Medulla oblongata (tissue), 1 donor: ENCODE measurements at regions not wholly inside any gene's neighbourhood (a gene's known extent, or its start where the extent isn't known, plus 50 kb on each side); places are given as distances from the start of the nearest gene placed in this dataset.

ENCODE experiments used
- DNase-seq: peaks from one replicate; pipeline ENCODE4 v3.0.0-alpha.2; 2015; ENCODE audit errors: extremely low spot score

DNA sequence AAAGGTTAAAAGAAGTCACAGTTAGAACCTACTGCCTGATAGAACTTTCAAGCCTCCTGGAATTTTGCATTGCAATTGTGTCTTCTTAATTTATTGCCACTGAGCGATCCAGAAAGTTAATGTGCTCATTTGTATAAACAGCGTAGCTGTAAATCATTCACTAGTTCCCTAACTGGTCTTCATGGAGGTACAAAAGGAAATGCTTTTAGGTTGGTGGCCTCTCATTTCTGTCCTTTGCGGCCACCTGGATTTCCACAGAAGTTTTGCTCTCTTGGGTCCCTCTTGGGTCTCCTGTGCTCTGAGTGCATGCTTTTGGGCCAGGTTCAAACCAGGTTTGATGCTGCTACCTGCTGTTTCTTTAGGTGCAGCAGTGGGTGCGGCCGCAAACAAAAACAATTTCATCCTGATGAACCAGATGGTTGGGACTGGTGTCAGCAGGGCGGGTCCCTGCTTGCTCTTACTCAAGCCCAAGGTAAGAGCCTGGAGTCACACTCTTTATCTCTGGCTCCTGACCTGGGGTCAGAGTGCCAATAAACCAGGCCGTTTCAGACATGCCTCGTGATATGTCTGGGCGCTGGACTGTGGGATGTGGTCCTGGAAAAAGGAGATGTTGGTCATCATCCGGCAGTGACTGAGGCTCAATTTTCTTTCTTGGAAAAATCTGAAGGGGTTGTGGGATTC is 270.1 kb downstream of the PTTG2 start:
- DNase-seq, result no peak

DNA sequence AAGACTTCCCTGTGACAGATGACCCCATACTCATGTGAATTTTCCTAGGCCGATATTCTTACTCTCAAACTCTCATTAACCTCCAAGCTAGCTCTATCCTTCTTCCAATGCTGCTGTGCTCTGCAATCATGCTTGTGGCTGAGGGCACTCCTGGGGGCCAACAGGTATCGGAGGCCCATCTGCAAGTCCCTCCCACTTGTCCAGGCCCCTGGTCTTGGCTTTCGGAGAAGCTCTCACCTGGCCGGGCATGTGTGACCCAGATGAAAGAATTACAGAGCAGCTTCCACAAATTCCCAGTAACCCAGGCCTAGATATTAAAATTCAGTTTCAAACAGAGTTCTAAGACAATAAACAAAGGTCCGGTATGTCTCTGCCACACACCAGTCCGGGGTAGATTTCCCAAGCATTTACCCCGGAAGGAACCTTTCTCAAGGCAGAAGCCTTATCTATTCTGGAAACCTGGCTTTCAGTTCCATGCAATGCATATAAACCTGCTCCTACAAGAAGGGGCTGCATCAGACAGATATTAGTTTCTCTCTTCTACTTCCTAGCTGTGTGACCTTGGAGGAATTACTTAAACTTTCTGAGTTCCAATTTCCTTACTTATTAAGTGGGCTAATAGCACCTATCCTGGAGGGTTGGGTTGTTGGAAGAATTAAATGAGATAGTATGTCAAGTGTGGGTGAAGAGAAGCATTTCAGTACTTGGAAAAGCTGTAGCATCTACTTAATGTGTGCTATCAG is 270.8 kb downstream of the PTTG2 start:
- DNase-seq, result no peak

DNA sequence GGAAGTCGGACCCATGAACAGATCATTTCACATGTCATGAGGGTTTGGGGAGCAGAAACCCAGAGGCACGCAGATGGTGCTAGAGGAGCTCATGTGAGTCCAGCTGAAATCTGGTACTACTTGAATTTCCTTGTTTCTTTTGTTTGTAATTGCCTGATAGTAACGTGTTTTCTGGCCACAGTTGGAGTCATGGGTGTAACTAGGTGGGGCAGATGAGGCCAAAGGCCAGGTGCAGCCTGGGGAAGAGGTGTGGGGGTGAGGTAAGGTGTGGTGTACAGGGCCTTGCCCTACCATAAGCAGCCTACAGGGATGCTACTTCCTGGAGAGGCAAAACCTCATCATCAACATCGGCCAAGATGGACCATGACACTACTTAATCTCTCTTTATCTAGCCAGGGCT is 271.4 kb downstream of the PTTG2 start:
- no peak for DNase-seq

DNA sequence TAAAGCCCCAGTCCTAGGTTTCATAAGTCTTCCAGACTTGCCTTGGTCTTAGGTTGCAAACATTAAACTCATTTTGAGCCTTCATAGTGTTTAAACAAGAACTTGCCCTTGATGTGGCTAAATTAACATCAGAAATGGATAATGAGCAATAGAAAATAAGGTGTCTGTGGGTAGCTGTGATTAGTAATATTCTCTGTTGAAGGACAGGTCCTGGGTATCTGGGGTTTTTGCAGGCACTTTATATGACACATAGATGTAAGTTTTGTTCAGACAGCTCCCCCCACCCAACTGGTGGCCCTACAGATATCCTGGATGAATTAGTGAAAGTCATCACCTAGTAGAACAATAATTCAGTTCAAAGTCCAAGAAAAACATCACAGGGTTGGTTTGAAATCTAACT is 272.5 kb downstream of the PTTG2 start:
- no peak for DNase-seq

DNA sequence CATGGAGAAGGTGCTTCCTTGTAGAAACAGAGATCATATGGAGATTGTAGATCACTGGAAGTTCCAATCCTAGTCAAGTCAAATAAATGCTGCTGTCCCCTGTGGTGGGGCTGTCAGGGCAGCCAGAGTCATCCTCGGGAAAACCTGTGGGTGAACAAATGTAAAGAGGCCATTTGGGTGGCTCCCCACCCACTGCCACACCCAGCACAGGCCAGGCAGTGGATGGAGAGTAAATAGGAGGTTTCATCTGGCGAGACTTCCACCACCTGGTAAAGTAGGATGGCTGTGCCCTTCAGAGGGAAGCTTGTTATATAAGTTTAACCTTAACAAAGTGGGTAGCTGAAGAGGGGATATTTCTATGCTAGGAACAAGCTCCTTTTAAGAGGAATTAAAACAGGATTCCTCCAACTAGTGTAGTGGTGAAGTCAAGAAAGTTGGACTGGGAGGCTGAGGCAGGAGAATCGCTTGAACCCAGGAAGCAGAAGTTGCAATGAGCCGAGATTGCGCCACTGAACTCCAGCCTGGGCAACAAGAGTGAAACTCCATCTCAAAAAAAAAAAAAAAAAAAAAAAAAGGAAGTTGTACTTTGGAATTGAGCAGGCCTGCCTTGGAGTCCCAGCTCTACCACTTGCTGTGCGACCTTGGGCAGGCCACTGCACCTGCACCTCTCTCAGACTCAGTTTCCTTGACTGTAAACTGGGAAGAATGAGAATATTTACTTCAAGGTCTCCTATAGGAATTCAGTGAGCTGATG is 273.7 kb downstream of the PTTG2 start:
- DNase-seq, result no peak

DNA sequence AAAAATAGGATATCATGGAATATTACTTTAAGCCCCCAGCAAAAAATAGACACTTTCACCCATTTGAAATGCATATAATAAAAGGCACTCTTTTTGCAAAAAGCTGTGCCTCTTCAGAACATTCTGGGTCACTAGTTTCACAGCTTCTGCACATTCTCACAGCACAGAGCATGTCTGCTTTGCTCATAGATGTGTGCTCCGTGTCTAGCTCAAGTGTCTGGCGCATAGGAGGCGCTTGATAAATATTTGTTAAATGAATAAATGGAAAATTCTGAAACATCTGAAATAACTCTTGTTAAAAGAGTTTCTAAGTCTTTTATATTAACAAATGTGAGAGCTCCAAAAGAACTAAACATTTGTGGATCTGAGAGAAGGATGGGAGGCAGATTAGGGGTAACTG is 275.2 kb downstream of the PTTG2 start:
- DNase-seq, result no peak

DNA sequence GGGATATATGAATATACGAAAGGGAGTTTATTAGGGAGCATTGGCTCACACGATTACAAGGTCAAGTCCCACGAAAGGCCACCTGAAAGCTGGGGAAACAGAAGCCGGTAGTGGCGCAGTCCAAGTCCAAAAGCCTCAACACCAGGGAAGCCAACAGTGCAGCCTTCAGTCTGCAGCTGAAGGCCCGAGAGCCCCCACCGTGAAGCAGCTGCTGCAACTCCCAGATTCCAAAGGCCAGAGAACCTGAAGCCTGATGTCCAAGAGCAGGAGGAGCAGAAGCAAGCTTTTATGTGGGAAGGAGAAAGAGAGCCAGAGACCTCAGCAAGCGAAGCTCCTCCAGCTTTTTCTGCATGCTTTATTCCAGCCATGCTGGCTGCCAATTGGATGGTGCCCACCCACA is 275.8 kb downstream of the PTTG2 start:
- DNase-seq, result no peak

DNA sequence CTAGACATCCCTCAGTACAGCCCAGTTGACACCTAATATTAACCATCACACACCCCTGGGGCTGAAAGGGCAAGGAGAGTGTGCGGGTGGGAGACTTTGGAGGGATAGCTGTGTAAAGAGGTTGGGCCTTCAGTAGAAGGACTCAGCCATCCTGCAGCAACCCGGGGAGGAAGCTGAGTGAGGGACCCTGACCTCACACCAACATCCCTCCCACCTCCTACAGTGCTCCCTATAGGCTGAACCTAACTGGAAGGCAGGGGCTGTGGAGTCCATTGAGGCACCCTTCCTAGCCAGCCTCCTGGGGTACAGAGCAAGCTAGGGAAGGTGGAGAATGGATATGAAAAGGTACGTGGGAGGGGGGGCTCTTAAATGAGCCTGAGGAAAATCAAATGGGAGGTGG is 276.3 kb downstream of the PTTG2 start:
- no peak for DNase-seq

DNA sequence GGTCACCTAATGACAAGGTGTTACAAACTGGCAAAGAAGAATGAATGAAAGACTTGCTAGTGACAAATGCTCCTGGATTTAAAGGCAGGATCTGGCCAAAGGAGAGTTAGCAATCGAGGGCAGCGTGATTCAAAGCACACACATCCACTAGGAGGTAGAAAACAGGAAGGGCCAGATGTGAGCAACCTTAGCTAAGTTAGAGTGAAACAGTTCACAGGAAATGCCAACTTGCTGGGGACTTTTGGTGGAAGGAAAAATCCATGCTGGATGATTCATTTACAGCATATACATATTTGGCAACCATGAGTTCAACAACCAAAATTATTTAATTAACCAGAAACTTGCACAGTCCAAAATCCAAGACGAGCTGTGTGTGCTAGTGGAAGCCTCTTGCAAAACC is 276.9 kb downstream of the PTTG2 start:
- DNase-seq, result no peak

DNA sequence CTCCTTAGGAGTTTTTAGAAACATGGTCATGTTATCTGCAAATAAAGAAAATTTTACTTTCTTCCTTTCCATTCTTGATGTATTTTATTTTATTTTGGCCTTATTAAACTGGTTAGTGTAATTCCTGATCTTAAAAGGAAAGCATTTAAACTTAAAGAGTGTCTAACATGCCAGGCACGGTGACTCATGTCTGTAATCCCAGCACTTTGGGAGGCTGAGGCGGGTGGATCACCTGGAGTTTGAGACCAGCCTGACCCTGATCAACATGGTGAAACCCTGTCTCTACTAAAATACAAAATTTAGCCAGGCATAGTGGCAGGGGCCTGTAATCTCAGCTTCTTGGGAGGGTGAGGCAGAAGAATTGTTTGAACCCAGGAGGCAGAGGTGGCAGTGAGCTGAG is 281.3 kb downstream of the PTTG2 start:
- no peak for DNase-seq

DNA sequence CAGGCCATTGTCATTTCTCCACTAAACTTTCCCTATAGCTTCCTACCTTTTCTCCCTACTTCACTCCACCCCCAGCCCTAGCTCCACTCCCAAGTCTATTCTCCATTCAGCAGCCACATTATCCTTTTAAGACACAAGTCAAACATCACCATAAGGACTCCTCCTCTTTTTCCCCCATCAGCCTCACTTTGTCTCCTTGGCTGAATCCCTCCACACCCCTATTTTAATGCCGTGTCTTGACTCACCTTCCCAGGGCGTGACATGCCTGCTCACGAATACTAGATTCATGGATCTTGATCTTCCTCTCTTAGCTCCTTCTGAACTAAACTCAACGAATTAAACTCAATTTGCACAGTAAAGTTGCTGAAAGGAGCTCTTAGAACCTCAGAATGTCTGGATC is 281.9 kb downstream of the PTTG2 start:
- no peak for DNase-seq

DNA sequence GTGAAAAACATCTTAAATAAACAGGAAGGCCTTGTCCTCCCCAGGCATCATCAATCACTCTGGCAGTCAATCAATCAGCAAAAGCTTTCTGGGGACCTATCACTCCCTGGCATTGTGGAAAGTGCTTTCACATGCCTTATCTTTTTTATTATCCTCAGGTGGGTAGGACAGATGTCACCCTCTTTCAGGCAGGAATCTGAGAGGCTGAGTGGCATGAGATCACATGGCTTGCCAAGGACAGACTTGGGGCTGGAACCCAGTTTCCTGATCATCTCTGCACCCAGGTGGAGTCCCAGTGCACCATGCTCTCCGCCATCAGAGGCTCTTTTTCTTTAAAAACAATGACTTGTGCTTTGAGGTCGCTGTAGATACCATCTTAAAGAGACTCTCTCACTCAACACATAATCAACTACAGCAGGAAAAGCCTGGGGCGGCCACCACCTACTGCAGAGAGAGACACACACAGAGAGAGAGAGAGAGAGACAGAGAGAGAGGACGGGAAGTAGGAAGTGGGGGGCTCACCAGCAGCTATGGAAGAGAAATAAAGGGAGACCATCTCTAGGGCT is 282.7 kb downstream of the PTTG2 start:
- DNase-seq, result no peak

DNA sequence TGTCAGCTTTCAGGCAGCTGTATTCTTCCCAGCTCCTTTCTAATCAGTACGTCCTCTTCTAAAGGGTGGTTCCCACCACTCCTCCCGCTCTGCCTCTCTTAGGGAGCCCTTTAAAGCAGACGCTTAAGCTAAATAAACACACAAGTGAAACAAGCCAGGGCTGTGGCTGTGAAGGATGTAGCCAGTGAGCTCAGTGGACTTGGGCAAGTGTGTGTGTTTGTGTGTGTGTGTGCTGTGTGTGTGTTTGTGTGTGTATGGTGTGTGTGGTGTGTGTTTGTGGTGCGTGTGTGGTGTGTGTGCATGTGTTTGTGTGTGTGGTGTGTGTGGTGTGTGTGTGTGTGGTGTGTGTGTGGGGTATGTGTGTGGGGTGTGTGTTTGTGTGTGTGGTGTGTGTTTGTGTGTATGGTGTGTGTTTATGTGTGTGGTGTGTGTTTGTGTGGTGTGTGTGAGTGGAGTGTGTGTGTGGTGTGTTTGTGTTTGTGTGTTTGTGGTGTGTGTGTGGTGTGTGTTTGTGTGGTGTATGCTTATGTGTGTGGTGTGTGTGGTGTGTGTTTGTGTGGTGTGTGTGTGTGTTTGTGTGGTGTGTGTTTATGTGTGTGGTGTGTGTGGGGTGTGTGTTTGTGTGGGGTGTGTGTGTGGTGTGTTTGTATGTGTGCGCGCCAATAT is 283.3 kb downstream of the PTTG2 start:
- no peak for DNase-seq

DNA sequence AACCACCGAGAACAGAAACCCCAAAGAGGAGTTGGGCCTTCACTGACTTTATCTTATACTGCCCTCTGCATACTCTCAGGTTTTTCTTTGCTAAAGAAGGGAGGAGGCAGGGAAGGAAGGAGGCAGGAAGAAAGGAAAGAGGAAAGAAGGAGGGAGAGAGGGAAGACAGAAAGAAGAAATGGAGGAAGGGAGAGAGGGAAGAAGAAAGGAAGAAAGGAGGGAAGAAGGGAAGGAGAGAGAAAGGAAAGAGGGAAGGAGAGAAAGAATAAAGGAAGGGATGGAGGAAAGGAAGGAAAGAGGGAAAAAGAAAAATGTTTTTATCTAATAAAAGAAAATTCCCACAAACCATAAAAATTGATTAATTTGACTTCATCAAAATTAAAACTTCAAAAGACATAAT is 294.6 kb downstream of the PTTG2 start:
- no peak for DNase-seq

DNA sequence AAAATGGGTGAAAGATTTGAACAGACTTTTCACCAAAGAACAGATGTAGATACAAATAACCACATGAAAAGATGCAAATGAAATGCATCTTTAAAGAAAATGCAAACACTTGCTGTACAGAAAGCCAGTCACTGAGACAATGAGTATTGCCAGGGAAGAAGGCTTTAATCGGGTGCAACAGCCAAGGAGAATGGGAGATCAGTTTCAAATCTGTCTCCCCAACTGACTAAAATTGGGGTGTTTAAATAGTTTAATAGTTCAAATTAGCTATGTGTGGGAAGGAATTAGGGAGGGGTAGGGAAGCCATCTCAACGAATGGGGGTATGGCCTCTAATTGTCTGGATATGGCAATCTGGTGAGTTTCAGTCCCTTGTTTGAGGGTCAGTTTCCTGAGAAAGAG is 295.4 kb downstream of the PTTG2 start:
- DNase-seq, result no peak

DNA sequence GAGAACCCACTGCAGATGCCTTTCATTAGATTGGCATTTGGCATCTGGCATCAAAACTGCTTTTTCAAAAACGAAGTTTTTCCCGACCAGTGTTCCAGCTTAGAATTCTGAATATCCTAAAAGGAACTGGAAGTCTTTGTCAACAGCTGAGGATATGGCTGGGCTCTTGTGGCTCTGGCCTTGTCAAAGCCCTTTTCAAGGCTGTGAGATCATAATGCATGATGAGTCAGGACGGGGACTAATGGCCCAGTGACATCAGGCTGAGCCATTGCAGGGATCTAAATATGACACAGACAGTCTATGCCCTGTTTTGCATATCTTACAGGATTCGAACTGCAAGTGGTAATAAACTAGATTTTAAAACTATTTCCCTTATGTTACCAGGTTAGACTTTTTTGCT is 306.4 kb downstream of the PTTG2 start:
- DNase-seq, result peak; percentile 85

DNA sequence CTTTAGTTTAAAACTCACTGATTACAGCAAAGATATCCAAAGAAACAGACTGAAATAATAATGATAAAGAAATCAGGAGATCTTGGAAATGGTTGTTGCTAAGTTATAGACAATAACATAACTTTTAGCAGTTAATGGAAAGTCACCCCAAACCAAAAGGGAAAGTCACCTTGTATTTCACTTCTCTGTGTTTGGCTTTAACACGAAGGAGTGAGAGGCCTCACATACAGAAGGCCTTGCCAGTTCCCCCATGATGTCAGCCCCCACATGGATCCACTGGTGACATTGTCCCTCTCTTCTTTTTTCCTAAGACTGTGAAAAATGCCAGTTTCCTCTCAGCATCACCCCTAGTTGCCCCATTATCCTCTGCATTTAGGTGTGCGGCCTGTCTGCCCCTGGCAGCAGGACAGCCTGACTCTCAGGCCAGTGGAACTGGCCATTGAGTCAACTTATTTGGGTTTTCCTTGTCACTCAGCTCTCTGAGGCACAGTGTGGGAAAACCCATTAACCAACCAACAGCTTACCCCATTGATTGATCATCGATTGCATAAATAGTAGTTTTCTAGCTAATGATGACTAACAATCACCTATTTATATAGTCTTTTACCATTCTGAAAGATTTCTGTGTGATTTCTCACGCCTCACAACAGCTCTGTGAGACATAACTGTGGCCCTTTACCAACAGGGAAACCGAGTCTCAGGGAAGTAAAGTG is 308.1 kb downstream of the PTTG2 start:
- no peak for DNase-seq

DNA sequence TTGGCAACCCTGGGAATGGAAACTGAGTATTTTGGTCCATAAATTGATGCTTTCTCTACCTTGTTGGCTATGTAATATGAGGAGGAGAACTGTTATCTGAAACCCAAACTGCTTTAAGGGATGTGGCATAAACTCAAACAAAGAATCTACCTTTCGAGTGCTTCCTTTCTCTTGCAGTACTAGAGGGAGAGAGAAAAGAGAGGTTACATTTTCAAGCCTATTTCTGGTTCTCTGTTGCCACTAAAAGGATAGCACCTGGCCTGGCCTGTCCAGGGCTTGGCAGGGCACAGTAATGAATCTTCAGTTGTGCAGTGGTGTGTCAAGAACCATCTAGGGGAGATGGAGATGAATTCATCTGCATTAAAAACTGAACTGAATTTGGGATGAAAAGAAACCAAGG is 308.6 kb downstream of the PTTG2 start:
- no peak for DNase-seq

DNA sequence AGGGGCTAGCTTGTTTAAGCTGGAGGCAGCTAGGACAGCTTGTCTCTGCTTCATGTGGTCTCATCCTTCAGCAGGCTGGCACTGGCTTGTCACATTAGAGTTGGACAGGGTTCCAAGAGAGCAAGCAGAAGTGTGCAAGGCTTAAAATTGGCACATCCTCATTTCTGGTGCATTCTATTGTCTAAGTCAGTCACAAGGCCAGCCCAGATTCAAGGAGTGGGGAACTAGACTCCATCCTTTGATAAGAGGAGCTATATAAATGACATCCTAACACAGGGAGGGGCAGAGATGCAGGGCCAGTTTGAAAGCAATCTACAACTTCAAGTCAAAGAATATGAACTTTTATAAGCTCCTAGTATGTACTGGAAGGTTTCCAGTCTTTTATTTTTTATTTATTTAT is 313.2 kb downstream of the PTTG2 start:
- DNase-seq, result peak; percentile 81

DNA sequence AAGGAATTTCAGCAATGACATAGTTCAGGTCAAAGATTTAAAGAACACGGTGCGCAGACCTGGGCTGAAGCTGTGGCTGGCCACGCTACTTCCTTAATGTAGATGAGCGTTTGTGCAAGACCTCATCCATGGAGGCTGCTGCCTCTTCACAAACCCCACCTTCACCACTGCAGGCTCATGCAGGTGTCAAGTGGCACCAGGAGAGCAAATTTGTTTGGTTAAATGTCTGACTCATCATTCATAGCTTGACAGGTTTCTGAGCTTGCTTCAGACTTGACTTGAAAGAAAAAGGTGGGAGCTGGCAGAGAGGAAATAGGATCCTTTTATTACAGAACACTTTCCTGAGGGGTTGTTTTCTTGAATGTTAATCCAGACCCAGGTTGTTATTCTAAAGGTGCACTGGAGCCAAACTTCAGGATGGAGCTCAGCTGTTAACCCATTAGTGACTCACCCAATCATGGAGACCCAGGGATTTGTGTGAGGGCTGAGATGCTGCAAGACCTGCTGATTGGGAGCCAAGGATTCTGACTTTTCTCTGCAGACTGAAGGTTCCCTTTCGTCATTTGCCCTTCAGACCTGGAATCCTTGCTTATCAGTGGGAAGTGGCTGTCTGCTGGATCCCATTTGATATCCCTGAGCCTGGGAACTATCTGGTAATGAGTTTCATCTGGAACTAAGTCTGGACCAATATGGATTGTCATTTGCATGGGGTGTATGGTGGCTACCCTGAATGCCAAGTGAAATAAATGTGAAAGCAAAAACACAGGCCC is 315.3 kb downstream of the PTTG2 start:
- DNase-seq, result no peak

DNA sequence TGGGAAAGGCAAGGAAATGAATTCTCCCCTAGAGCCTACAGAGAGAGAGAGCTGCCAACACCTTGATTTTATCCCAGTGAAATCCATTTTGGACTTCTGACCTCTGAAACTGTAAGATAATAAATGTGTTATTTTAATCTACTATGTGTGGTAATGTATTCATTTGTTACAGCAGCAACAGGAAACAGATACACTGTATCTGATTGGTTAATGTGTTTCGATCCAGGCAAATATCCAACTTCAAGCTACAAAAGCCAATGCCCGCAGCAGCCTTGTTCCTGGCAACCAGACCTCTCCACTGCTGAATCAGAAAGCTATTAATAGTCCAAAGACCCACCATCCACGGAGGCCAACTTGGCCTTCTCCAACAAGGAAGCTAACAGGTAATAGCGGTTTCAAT is 318.1 kb downstream of the PTTG2 start:
- DNase-seq, result no peak
